HG02885 (cell line): ENCODE measurements at regions not wholly inside any gene's neighbourhood (a gene's known extent, or its start where the extent isn't known, plus 50 kb on each side); places are given as distances from the start of the nearest gene placed in this dataset.

Experiments
- ATAC-seq: cut with Tn5 transposase; IDR thresholded peaks from one replicate; pipeline ENCODE4 v1.9.1; 2021; ENCODE audit warnings: mild to moderate bottlenecking; ENCODE audit not compliant: unreplicated experiment, poor library complexity

- no peak for ATAC-seq
These were observed 233.3 kb downstream of the KCNA4 start for GRCh38 chr11:29783506-29783905.

- ATAC-seq = no peak
These were observed 234.4 kb downstream of the KCNA4 start for GRCh38 chr11:29782447-29782846.

GRCh38 chr11:29781268-29781667 is 235.6 kb downstream of the KCNA4 start:
- ATAC-seq = no peak

- ATAC-seq = no peak
These were observed 236.1 kb downstream of the KCNA4 start for GRCh38 chr11:29780756-29781155.

GRCh38 chr11:29773656-29774264 is 243.1 kb downstream of the KCNA4 start:
- no peak for ATAC-seq

GRCh38 chr11:29756871-29757270 is 260.0 kb downstream of the KCNA4 start:
- no peak for ATAC-seq

- ATAC-seq = no peak
These were observed 261.4 kb downstream of the KCNA4 start for GRCh38 chr11:29755474-29755873.

- no peak for ATAC-seq
These were observed 265.2 kb downstream of the KCNA4 start for GRCh38 chr11:29751618-29752017.

- ATAC-seq = no peak
These were observed 266.4 kb downstream of the KCNA4 start for GRCh38 chr11:29750392-29750791.

GRCh38 chr11:29734287-29734686 is 282.5 kb downstream of the KCNA4 start:
- no peak for ATAC-seq

- ATAC-seq = no peak
These were observed 303.0 kb downstream of the KCNA4 start for GRCh38 chr11:29713831-29714320.

- ATAC-seq = no peak
These were observed 304.2 kb downstream of the KCNA4 start for GRCh38 chr11:29712616-29713015.

- no peak for ATAC-seq
These were observed 308.9 kb downstream of the KCNA4 start for GRCh38 chr11:29707924-29708323.

GRCh38 chr11:29685361-29685760 is 331.5 kb downstream of the KCNA4 start:
- no peak for ATAC-seq

GRCh38 chr11:29682856-29683255 is 334.0 kb downstream of the KCNA4 start:
- ATAC-seq = no peak

GRCh38 chr11:29679996-29680395 is 336.8 kb downstream of the KCNA4 start:
- peak; percentile 89 for ATAC-seq

- no peak for ATAC-seq
These were observed 339.8 kb downstream of the KCNA4 start for GRCh38 chr11:29676993-29677392.

GRCh38 chr11:29669310-29669709 is 347.5 kb downstream of the KCNA4 start:
- no peak for ATAC-seq

- no peak for ATAC-seq
These were observed 359.1 kb downstream of the KCNA4 start for GRCh38 chr11:29657709-29658108.

GRCh38 chr11:29656597-29656996 is 360.2 kb downstream of the KCNA4 start:
- ATAC-seq = no peak

- no peak for ATAC-seq
These were observed 371.5 kb downstream of the KCNA4 start for GRCh38 chr11:29645373-29645772.

GRCh38 chr11:29641201-29641600 is 375.6 kb downstream of the KCNA4 start:
- no peak for ATAC-seq

GRCh38 chr11:29634744-29635143 is 382.1 kb downstream of the KCNA4 start:
- ATAC-seq = no peak
